ENCODE measurements at regions not wholly inside any gene's neighbourhood (a gene's known extent, or its start where the extent isn't known, plus 50 kb on each side); places are given as distances from the start of the nearest gene placed in this dataset.

DNA sequence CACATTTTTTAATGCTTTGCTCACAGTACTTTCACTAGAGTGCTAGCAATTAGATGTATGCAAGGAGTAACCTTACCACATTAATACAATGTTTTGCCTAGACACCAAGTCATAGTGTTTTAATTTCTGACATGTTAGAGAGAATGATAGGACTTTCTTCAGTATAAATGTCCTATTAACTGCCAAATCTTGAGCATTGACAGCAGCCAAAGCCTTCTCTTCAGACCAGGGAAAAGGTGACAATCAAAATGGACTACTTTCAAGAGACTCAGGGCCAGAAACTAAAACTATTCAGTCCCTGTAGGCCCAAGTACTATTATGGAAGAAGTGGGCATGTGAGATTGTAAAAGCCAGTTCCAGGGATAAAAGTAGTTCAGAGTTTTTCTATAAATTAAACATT lies 201.4 kb upstream of the PCDH15 start:
- TF ChIP-seq CTCF (optimal IDR thresholded peaks at IDR 0.05 in 1 of 3, IDR thresholded peaks at IDR 0.05 in 1 of 3, conservative IDR thresholded peaks at IDR 0.05 in 1 of 3; ENCODE audit: extremely low read depth in 1 of 3, insufficient read depth in 2 of 3, low read length in 3 of 3) (no peak), EZH2 (IDR thresholded peaks at IDR 0.05; ENCODE audit: low read length) (no peak)
